ENCODE measurements at regions not wholly inside any gene's neighbourhood (a gene's known extent, or its start where the extent isn't known, plus 50 kb on each side); places are given as distances from the start of the nearest gene placed in this dataset.

- DNase-seq (ENCODE audit: low read depth), result no peak
Observed at GRCh38 chr12:41881891-41882805, 262.5 kb downstream of the GXYLT1 start.

GRCh38 chr12:41869432-41869831 is 275.2 kb downstream of the GXYLT1 start:
- no peak for DNase-seq (ENCODE audit: low read depth)

GRCh38 chr12:41866878-41867430 is 277.7 kb downstream of the GXYLT1 start:
- DNase-seq (ENCODE audit: low read depth), result no peak

GRCh38 chr12:41856228-41856627 is 288.4 kb downstream of the GXYLT1 start:
- no peak for DNase-seq (ENCODE audit: low read depth)

- no peak for DNase-seq (ENCODE audit: low read depth)
Observed at GRCh38 chr12:41850046-41850445, 294.6 kb downstream of the GXYLT1 start.

- DNase-seq (ENCODE audit: low read depth), result no peak
Observed at GRCh38 chr12:41846718-41847117, 298.0 kb downstream of the GXYLT1 start.

- no peak for DNase-seq (ENCODE audit: low read depth)
Observed at GRCh38 chr12:41836416-41836815, 308.3 kb downstream of the GXYLT1 start.

- no peak for DNase-seq (ENCODE audit: low read depth)
Observed at GRCh38 chr12:41835556-41835955, 309.1 kb downstream of the GXYLT1 start.

GRCh38 chr12:41819948-41820347 is 324.7 kb downstream of the GXYLT1 start:
- no peak for DNase-seq (ENCODE audit: low read depth)

GRCh38 chr12:41804026-41804425 is 340.6 kb downstream of the GXYLT1 start:
- no peak for DNase-seq (ENCODE audit: low read depth)

- no peak for DNase-seq (ENCODE audit: low read depth)
Observed at GRCh38 chr12:41802803-41803202, 341.9 kb downstream of the GXYLT1 start.

GRCh38 chr12:41801261-41801660 is 343.4 kb downstream of the GXYLT1 start:
- DNase-seq (ENCODE audit: low read depth), result no peak

- DNase-seq (ENCODE audit: low read depth), result no peak
Observed at GRCh38 chr12:41799671-41800070, 345.0 kb downstream of the GXYLT1 start.

- DNase-seq (ENCODE audit: low read depth), result no peak
Observed at GRCh38 chr12:41795910-41796309, 348.8 kb downstream of the GXYLT1 start.

GRCh38 chr12:41795051-41795600 is 349.5 kb downstream of the GXYLT1 start:
- DNase-seq (ENCODE audit: low read depth), result no peak

GRCh38 chr12:41794336-41794735 is 350.3 kb downstream of the GXYLT1 start:
- DNase-seq (ENCODE audit: low read depth), result no peak

- DNase-seq (ENCODE audit: low read depth), result no peak
Observed at GRCh38 chr12:41784957-41785356, 359.7 kb downstream of the GXYLT1 start.

- DNase-seq (ENCODE audit: low read depth), result no peak
Observed at GRCh38 chr12:41778934-41779333, 365.7 kb downstream of the GXYLT1 start.

- no peak for DNase-seq (ENCODE audit: low read depth)
Observed at GRCh38 chr12:41777064-41777790, 367.4 kb downstream of the GXYLT1 start.

GRCh38 chr12:41772478-41772877 is 372.2 kb downstream of the GXYLT1 start:
- no peak for DNase-seq (ENCODE audit: low read depth)

- no peak for DNase-seq (ENCODE audit: low read depth)
Observed at GRCh38 chr12:41769810-41770209, 374.9 kb downstream of the GXYLT1 start.

GRCh38 chr12:41768456-41768855 is 376.2 kb downstream of the GXYLT1 start:
- no peak for DNase-seq (ENCODE audit: low read depth)

- DNase-seq (ENCODE audit: low read depth), result no peak
Observed at GRCh38 chr12:41762691-41763090, 382.0 kb downstream of the GXYLT1 start.
